Body of pancreas (tissue), 4 donors: ENCODE measurements at regions not wholly inside any gene's neighbourhood (a gene's known extent, or its start where the extent isn't known, plus 50 kb on each side); places are given as distances from the start of the nearest gene placed in this dataset.

ENCODE experiments used
- ATAC-seq: fragments of 150-250 bp; one replicate; pipeline ENCODE4 v1.9.1; 2016
- DNase-seq, 4 donors: peaks; one replicate each; pipeline ENCODE4 v3.0.0-alpha.2; 2019
- H3K27ac ChIP-seq, 4 donors: fragments of 200-600 bp; sonication (generic); 1 replicate in 3 of 4; 2 replicates in 1 of 4; pipeline versions ENCODE4 v1.5.1 to v1.6.1; 2016 to 2019; ENCODE audit warnings: mild to moderate bottlenecking in 1 of 4, mixed read lengths in 1 of 4, moderate library complexity in 1 of 4
- H3K27me3 ChIP-seq, 2 donors: fragments of 200-600 bp; sonication (generic); one replicate each; pipeline ENCODE4 v1.6.0; 2016; ENCODE audit warnings: mild to moderate bottlenecking in 1 of 2
- H3K36me3 ChIP-seq, 2 donors: fragments of 200-600 bp; sonication (generic); replicated peaks in 1 of 2; 2 replicates each; pipeline ENCODE4 v1.5.1; 2016; ENCODE audit warnings: low read depth in 2 of 2; ENCODE audit not compliant: insufficient read depth in 1 of 2
- H3K4me1 ChIP-seq: fragments of 200-600 bp; sonication (generic); one replicate; pipeline ENCODE4 v1.6.0; 2016
- H3K4me3 ChIP-seq, 2 donors: fragments of 200-600 bp; sonication (generic); 1 replicate in 1 of 2; 2 replicates in 1 of 2; pipeline ENCODE4 v1.5.1; 2016 to 2019
- H3K9me3 ChIP-seq, 3 donors: fragments of 200-600 bp; sonication (generic); 1 replicate in 2 of 3; 2 replicates in 1 of 3; pipeline ENCODE4 v1.5.1; 2016
- POLR2A ChIP-seq, 3 donors: fragments of 450-650 bp; IDR thresholded peaks; one replicate each; pipeline ENCODE4 v1.6.1; 2016; ENCODE audit warnings: antibody characterized with exemption in 3 of 3, mild to moderate bottlenecking in 2 of 3
- WGBS, 2 donors: methylation state at CpG; one replicate each; pipeline ENCODE4 v1.1.5; 2017; 5-methylcytosine and 5-hydroxymethylcytosine counted together
- intact Hi-C: fragments of 100-400 bp; cut with DNase I; formaldehyde crosslinking; loops from one replicate; pipeline ENCODE4 v1.15.1; 2023
- TF ChIP-seq, protein P1 (sequence below), 7 experiments: fragments of 450-650 bp in 4 of 7; fragments of 200-600 bp in 3 of 7; sonication (generic) in 3 of 7; IDR thresholded peaks; one replicate each; pipeline ENCODE4 v1.5.1; 2016 to 2019; ENCODE audit warnings: antibody characterized with exemption in 7 of 7

DNA sequence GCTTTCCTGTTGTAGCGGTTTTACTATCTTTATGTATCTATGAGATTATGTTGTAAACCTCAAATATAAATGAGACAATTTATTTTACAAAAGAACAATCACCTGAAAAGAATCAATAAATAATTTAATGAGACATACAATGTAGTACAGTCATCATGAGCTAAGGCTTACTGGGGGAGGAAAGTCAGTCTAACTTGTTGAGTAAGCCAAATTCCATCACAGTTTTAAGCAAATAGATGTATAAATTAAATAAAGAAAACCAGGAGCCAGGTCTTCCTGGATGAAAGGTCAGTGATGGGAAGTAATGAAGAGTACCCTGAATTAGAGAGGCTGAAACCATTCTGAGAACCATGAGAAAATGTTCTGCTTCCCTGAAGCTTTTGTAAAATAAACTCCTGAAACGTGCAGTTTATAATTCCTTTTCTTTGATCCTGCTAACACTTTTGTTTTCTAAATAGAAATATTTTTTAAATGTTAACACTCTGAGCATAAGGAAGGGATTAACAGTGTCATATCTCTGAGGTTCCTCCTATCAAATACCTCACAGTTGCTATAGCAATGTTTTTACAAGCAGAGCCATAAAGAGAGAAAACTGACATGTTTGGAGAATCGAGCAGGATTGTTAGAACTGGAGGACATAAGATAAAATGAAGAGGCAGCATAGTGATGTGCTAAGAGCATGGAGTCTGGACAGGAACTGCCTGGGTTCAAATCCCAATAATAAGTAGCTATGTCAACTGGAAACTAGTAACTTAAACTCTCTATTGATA is 444.9 kb upstream of the FOXG1 start:
- intact Hi-C loops = no loop called here
- WGBS, 2 donors = 19% methylated on average over 3 of the region's 3 CpGs
- Histone ChIP-seq H3K4me1 (no peaks in the 10 kb centered on the region), H3K36me3 (no peaks in the 10 kb centered on the region), H3K9me3 (no peaks in the 10 kb centered on the region), H3K4me3 (no peak overlapping the region), H3K27ac (no peak overlapping the region), H3K27me3 (no peaks in the 10 kb centered on the region)
- no peak for DNase-seq
- TF ChIP-seq, protein P1, sequence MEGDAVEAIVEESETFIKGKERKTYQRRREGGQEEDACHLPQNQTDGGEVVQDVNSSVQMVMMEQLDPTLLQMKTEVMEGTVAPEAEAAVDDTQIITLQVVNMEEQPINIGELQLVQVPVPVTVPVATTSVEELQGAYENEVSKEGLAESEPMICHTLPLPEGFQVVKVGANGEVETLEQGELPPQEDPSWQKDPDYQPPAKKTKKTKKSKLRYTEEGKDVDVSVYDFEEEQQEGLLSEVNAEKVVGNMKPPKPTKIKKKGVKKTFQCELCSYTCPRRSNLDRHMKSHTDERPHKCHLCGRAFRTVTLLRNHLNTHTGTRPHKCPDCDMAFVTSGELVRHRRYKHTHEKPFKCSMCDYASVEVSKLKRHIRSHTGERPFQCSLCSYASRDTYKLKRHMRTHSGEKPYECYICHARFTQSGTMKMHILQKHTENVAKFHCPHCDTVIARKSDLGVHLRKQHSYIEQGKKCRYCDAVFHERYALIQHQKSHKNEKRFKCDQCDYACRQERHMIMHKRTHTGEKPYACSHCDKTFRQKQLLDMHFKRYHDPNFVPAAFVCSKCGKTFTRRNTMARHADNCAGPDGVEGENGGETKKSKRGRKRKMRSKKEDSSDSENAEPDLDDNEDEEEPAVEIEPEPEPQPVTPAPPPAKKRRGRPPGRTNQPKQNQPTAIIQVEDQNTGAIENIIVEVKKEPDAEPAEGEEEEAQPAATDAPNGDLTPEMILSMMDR (IDR thresholded peaks at IDR 0.05) = no peak
- no peak for TF ChIP-seq POLR2A (IDR thresholded peaks at IDR 0.05)
- no peak for ATAC-seq

DNA sequence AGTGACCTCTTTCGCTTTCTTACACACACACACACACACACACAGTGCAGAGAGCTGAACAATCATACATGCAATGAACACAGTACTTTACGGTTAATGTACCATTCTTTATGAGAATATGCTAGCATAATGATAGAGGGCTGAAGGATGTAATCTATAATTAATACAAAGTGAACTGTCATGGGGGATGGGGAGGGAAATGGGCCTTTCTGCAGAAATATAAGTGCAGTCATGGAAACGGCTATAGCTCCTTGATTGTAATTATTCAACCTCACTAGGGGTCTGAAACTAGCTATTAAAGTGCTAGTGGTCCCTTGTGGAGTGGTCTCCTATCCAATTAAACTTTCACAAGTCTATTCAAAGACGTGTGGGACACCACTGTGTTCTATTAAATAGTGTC is 443.2 kb upstream of the FOXG1 start:
- no peaks in the 10 kb centered on the region for H3K36me3 ChIP-seq
- no peaks in the 10 kb centered on the region for H3K9me3 ChIP-seq
- H3K4me3 ChIP-seq = no peak overlapping the region
- no peaks in the 10 kb centered on the region for H3K27me3 ChIP-seq
- TF ChIP-seq, protein P1 (IDR thresholded peaks at IDR 0.05) = no peak
- TF ChIP-seq POLR2A (IDR thresholded peaks at IDR 0.05) = no peak
- no peak for DNase-seq
- 35 to 40% methylated on average over 4 of the region's 4 CpGs for WGBS, 2 donors
- H3K27ac ChIP-seq = no peak overlapping the region
- no peak for ATAC-seq
- H3K4me1 ChIP-seq = no peaks in the 10 kb centered on the region
- intact Hi-C loops = no loop called here

DNA sequence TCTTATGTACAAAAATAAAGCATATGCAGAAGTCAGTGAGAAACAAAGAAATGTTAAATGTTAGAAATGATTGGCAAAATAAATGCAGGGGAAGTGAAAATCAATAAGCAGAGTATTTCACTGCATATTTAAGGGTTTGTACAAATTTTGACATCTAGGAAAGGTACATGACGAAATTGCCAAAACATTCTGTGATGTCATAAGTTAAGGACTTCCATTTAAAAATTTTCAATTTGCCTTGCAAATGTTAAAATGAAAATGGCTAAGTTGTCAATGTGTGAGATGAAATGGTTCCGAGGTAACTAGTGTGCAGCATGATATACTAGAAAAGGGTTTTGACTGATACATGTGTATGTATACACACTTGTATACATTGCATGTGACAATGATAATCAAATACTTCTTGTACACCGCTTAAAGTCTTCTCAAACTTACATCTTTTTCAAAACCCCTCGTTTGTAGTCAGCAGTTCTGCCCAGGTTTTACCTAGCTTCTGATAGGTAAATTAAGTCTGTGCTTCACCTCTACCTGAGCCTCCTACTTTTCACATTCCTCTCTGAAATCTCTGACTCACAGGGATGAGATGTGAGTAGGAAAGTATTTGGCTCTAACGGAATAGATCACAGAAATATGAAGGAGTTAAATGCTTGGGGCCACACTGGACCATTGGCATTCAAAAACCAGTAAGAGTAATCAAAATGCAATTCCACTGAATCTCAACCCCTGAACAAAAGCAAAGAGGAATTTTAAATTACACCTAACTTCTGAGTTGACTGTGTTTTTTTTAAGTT is 442.4 kb upstream of the FOXG1 start:
- TF ChIP-seq POLR2A (IDR thresholded peaks at IDR 0.05) = no peak
- TF ChIP-seq, protein P1 (IDR thresholded peaks at IDR 0.05) = no peak
- Histone ChIP-seq H3K4me1 (no peaks in the 10 kb centered on the region), H3K27ac (no peak overlapping the region), H3K36me3 (no peaks in the 10 kb centered on the region), H3K4me3 (no peak overlapping the region), H3K9me3 (no peaks in the 10 kb centered on the region), H3K27me3 (no peaks in the 10 kb centered on the region)
- DNase-seq (no peak), ATAC-seq (no peak)
- WGBS, 2 donors = 45 to 48% methylated on average over 5 of the region's 5 CpGs
- intact Hi-C loops = no loop called here

DNA sequence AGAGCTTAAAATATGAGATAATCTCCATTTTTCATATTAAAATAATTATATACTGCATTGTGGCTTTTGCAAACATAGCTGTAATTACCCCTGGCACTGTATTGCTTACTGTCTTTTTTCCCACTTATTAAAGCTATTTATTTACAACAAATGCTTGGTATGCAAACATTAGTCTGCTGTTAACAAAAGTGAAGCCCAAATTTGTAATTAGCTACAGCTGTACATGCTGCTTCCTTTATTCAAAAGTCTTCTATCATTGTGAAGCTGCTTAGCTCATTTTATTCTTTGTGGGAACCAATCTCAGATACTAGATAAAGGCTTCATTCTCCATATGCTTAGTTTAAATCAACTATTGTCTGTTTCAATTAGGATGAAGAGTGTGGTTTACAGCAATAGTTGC is 425.8 kb upstream of the FOXG1 start:
- no peaks in the 10 kb centered on the region for H3K36me3 ChIP-seq
- no peak overlapping the region for H3K4me3 ChIP-seq
- no peaks in the 10 kb centered on the region for H3K27me3 ChIP-seq
- no peaks in the 10 kb centered on the region for H3K9me3 ChIP-seq
- H3K4me1 ChIP-seq = no peaks in the 10 kb centered on the region
- intact Hi-C loops = no loop called here
- TF ChIP-seq, protein P1 (IDR thresholded peaks at IDR 0.05) = no peak
- TF ChIP-seq POLR2A (IDR thresholded peaks at IDR 0.05) = no peak
- DNase-seq (no peak), ATAC-seq (no peak)
- H3K27ac ChIP-seq = no peak overlapping the region
